ENCODE measurements at regions not wholly inside any gene's neighbourhood (a gene's known extent, or its start where the extent isn't known, plus 50 kb on each side); places are given as distances from the start of the nearest gene placed in this dataset.

DNA sequence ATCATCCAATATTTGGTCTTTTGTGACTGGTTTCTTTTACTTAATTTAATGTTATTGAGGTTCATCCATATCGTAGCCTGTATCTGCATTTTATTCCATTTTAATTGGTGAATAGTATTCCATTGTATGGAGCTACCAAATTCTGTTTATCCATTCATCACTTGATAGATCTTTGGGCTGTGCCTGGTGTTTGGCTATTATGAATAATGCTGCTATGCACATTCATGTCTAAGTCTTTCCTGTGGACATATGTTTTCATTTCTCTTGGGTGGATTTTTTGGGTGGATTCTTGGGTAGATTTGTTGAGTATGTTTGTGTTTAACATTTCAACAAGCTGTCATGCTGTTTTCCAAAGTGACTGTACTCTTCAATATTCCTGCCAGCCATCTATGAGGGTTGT lies 52.5 kb upstream of the NEDD4L start:
- DNase-seq: no peak

DNA sequence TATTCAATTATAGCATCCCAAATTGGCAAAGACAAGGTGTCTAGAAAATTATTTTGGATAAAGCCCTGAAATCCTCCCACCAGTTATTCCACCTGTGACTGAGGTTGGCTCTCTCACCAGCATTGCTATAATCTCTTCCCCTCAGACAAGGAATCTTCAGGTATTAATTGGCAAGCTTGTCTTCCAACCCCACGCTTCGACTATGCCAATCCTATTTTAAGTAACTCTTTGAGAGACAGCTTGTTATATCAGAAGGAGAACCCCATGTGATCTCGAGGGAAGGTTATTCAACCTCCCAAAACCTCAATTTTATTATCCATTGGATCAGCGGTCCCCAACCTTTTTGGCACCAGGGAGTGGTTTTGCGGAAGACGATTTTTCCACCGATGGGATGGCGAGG lies 54.5 kb upstream of the NEDD4L start:
- no peak for DNase-seq

DNA sequence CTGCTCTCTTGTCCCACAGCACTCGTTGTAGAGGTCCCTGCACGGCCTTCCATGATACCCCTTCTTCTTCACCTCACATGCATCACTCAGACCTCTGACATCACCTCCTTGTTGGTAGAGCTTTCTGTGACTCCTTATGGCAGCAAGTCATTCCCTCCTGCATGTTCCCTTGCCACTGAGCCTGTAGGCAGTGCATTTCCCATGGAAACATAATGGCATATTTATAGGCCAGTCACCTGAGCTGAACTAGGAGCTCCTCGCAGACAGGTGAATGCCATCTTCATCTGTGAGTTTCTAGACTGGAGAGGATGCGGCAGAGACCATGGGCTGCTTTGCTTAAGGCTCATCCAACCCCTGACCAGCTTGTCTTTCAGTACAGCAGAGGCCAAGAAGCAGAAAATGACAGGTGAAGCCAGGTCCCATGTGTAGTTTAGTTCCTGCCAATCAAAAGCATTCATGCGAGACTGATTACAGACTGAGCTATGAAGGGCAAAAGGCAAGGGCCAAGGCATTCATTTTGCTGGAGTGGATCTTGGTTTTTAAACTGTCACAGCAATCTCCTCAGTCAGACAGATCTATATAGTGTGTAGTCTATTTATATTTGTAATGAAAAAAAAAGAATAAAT lies 59.4 kb upstream of the NEDD4L start:
- DNase-seq: no peak

DNA sequence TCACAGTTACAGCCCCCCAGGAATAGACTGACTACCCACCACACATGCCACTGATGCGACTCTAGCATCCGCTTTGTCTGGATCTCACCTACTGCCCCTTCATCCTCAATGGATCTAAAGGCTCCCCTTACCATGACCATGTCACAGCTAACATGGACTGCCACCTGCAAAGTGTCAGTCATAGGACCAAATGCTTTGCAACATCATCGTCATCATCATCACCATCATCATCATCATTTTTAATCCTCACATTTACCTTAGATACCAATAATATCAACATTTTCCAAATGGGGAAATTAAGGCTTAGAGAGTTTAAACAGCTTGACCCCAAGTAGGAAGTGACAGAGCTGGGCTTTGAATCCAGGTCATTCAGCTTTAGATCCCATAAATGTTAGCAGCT lies 60.1 kb upstream of the NEDD4L start:
- DNase-seq: no peak

DNA sequence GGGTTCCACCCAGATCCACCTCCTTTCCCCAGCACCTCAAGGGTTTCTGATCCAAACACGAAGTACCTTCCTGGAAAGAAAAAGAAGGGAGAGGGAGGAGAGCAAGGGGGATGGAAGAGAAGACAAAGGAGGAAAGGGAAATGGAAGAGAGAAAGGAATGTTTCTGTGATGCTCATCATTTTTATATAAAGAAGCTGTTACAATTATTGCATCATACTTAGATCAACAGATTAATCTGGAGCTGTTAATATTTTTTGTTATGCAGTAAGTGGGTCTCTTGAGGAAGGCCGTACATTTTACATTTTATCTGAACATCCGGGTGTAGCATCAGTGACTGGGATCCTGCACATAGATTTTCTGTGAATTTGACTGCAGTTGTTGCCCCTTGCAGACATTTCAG lies 60.6 kb upstream of the NEDD4L start:
- no peak for DNase-seq

DNA sequence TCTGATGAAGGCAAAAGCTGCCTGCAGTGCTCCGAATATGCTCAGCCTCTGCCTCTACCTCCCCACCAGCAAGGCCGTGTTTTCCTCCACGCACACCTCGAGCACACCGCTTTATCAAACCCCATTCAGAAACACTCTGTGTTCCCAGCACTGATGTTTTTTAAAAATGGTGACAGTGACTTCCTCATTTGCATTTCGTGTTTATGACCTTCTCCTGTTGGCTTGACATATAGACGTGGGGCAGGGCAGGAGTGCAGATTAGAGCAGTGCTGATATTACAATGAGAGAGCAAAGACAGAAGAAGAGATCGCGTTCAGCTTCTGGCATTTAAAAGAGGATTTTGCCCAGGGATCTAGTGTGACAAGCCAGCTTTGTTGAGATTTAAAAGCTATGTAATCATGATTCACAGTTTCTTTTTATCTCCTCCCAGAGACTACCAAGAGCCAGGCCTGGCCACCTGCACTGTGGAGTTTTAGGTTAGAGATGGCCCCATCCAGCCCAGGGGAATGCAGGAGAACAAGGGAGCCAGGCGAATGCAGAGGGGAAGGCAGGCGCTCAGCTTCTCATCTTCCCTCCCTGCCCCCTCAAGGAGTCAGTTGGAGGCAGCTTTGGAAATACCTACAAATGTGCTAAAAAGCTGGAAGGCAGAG lies 61.5 kb upstream of the NEDD4L start:
- DNase-seq: no peak

DNA sequence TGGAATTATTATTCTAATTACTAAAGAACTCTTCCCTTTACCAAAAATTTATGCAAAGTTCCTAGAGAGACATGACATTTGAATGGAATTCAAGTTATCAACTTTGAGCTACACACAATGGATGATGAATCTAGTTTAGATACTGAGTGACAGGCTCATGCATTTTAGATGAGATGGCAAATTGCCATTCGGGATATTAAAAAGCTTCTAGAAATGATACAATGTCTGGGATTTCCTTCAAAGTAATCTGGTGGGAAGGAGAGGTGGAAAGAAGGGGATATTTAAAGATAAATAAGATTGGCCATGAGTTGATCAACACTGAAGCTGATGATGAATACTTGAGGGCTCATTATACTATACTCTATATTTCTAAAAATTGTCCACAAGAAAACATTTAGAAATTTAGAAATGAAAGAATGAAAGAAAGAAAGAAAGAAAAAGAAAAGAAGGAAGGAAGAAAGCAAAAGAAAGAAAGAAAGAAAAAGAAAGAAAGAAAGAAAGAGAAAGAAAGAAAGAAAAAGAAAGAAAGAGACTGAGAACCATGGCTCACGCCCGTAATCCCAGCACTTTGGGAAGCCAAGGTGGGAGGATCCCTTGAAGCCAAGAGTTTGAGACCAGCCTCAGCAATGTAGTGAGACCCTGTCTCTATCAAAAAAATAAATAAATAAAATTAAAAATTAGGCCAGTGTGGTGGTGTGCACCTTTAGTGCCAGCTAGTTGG lies 62.6 kb upstream of the NEDD4L start:
- no peak for DNase-seq

DNA sequence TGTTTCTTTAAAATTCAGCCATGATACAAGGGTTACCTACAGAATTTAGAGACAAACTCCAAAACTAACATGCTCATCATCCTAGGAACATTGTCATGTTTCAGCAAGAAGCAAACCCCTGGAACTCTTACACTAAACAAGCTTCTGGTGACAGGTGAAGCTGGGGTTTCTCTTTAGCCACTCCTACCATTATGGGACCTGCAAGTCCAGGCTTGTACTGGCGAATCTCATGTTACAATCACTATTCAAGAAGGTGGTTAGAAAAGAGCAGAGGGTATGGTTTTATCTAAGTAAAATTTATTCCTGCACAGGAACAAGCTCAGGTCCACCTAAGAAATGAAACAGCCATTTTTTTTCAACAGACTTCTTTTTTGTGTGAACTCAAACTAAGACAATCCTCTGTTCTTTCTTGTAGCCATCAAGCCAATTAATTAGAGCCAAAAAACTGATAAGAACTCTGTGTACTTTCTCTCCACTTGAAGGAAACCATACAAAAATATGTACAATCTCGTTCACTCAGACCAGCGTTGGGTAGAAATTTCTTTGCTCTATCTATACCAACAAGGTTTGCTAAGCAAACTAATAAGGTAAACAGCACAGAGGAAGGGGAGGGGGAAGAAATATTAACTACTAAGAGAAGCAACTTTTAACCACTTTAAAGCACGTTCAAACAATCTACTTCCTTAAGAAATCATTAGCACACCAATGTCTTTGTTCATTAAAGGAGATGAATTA lies 63.3 kb upstream of the NEDD4L start:
- no peak for DNase-seq

DNA sequence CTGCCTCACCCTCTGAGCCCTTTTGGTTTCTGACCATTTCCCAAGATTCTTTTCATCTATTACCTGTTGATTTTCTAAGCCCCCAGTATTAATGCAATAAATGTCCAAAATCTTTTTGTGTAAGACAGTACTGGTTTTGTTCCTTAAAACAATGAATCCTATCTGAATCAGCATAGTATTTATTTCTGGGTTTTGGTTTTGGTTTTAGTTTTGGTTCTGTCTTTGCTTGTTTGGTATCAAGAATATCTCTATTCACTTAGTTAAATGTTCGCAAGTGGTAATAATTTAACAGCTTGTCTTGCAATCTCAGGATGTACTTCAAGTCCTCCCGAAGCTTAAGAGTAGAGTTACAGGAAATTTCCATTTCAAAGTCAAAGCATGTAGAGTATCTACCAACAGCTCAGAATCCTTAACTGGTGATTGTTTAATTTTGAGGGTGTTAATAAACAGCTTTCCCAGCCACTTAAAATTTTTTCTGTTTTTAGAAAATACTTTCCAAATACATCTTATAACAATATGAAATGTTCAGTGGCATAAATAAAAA lies 67.7 kb upstream of the NEDD4L start:
- no peak for DNase-seq

DNA sequence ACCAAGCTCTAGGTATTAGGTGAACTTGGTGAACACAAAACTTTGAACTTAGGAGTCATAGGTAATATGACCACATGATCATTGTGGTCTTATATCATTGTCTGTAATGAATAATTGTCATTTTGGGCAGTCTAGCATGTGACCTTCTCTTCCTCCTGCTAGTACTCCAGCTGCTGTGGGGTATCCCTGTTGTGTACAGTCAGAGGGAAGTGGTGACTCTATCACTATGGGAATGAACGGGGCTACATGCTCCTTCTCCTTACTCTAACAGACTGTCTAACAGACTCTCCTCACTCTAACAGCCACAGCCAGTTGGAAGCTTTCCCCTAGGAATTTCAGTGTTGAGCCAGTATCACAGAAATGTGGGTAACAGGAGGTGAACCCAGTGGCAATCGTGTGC lies 68.2 kb upstream of the NEDD4L start:
- DNase-seq: no peak

DNA sequence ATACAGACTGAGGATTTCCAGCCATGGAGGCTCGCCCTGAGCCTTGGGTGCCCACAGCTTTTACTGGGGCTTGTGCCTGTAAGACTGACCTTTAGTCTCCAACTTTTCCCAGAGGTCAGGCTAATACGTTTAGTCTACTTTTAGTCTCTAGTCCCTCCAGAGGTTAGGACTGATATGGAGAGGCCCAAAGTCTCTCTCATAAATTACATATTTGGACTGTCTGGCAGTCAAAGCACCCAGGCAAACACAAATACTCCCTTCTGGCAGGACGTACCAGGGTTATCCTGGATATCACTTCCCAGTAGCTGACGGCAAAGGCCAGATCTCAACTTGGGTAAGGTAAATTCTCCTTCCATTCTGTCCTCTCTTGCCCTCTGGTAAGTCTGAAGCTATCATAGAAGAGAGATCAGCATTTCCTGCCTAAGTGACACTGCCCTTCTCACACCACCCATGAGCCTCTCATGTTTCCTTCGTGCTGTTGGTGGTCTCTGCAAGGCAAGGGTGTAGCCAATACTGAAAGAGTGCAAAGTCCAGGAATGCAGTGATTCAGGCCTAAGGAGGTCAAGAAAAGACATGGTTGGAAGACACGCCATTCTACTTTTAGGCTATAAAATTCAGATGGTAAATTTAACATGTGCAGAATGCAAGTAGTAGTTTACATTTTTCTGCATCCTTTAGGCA lies 69.3 kb upstream of the NEDD4L start:
- no peak for DNase-seq

DNA sequence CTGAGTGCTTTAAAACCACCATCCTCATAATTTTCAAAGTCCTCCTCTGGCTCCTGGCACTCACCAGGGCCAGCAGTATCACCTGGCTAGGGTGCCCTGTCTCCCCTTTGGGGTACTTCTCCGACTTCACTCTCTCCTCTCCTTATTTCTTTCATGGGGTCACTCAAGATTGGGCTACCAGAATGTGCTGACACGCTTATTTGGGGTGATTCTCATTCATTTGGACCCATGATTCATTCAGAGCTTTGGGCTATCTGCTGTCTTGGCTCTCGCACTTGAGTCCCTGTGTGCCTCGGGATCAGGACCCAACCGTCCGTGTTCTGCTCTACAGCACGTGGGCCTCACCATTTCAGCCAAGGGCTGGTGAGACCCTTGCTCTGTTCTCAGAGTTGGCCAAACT lies 70.1 kb upstream of the NEDD4L start:
- DNase-seq: no peak

DNA sequence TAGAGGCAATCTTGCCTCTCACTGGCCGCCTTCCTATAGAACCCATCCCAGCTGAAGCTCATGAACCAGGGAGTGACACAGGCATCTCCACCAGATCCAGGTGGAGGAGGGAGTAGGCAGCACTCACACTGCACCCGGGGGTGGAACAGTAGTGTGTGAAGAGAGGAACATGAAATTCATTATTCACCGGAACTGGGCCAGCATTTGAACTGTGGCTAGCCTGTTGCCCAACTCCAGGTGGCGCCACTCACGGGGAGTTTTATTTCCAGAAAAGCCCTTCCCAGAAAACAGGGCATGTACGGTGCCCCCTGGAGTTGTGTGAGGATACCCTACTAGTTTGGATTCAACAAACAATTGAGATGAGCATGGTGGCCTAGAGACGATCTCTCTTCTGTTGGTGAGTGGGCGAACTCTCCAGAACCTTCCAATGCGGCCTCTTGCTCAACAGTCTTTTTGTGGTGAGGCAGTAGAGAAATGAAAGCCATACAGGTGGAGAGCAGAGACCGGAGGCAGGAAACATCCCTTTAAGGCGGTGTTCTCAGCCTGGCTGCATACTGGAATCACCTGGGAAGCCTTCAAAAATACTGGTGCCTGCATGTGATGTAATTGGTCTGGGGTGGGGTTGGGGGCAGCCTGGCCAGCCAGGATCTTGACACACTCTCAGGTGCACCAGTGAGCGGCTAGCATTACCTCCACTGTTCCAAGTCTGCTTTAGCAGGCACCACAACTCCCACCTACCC lies 73.5 kb upstream of the NEDD4L start:
- DNase-seq: no peak

DNA sequence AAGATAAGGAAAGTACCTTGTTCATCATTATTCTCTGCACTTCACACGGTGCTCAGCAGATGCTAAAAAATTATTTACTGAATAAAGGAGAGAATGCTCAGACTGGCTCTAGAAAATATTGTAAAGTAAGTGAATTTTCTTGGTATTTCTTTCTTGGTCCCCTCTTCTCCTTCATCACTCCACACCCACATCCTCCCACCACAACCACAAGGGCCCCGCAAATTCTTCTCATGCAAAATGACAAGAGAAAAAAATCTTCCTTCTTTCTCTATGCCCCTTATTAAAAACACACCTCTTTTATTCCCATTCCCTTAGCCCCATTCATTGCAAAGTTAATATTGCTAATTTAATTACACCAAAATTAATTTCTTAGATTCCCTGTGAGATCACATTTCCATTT lies 74.2 kb upstream of the NEDD4L start:
- DNase-seq: no peak

DNA sequence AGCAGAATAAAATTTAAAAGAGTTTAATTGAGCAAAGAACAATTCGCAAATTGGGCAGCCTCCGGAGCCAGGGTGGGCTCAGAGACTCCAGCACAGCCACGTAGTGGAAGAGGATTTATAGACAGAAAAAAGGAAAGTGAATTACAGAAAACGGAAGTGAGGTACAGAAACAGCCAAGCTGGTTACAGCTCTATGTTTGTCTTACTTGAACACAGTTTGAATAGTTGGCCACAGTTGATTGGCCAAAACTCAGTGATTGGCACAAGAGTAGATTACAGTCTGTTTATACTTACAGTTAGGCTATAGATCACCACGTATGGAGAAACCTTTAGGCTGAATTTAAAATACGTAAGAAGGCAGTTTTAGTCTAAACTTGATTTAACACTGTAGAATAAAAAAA lies 78.8 kb upstream of the NEDD4L start:
- no peak for DNase-seq

DNA sequence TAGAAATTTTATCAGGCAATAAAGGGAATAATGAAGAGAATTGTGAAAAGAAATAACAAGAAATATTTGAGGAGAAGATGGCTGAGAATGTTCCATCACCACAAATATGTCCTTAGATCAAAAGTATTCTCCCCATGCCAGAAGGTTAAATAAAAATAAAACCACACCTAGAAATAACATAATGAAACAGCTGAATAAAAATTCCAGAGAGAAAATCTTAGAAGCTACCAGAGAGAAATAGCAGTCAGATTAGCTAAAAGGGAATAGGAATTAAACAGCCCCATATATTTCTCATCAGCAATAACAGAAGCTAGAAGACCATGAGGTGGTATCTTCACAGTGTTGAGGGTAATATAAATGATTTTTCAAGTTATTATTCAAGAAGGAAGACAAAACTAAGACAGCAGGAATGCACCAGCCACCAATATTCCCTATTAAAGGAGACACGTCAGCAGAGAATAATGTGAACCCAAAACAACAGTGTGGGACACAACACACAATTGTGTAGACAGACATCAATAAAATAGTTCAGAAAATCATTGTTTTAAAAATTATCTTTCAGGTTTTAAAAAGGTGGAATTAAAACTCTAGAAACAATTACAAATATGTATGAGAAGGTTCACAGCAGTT lies 82.0 kb upstream of the NEDD4L start:
- DNase-seq: no peak

DNA sequence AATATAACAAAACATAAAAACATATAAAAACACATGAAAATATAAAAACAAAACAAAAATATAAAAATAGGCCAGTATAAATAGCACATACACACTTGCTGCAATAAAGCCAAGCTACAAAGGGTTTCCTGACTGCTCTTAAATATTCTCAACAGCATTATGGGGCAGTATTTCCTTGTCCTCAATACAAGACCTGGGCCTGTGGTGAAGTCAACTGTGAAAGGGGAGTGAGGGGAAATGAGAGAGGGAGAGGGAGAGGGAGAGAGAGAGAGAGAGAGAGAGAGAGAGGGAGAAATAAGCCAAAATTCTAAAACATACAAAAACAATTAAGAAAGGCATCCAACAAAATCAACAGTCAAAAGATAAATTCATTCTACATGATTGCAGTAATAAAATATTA lies 82.6 kb upstream of the NEDD4L start:
- DNase-seq: no peak

DNA sequence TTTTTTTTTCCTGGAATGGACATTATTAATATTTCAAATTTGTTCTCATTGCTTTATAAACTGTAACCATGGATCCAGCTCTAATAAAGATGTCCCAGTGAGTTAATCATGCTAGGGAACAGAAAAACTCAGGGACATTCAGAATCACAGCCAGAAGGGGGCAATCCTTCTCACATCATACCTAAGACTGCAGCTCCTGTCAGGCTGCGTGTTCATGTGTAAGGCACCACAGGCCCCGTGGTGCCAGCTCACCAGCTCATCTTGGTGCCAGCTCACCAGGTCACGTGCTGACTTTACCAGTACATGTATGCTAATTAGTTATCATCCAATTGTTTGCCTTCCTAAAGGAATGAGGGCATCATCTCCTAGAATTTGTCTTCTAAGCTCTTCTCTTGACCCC lies 84.7 kb upstream of the NEDD4L start:
- no peak for DNase-seq

DNA sequence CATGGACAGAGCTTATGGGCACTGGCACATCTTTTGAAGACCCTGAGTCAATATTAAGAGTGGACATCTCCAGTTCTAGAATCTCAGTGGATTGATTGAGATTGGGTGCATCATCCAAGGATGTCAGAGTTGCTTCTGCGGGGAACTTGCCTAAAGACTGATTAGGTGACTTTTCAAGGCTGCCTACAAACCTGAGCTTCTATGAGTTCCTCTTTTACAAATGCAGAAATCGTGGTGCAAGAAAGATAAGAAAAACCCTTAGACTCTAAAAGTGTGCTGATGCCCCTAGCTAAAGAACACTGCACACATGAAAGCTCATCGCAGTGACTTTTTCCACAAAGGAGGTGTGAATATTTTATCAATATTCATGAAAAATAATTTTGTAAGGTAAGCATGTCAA lies 86.8 kb upstream of the NEDD4L start:
- DNase-seq: no peak

DNA sequence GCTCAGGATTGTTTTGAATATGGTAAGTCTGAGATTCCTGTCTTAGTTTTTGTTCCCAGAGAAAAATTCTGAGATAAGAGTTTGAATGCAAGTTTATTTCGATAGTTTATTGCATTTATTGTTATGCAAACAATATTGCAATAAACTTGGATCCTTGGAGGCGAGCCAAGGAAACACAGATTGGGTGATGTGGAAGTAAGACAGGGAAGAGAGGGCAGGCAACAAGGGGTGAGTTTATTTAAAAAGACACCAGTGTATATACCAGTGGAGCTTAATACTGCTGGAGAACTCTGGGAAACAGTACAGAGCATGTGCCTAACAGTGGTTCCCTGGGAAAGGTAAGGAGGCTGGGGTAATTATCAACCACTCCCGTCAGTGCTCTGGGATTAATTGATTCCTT lies 87.5 kb upstream of the NEDD4L start:
- no peak for DNase-seq

DNA sequence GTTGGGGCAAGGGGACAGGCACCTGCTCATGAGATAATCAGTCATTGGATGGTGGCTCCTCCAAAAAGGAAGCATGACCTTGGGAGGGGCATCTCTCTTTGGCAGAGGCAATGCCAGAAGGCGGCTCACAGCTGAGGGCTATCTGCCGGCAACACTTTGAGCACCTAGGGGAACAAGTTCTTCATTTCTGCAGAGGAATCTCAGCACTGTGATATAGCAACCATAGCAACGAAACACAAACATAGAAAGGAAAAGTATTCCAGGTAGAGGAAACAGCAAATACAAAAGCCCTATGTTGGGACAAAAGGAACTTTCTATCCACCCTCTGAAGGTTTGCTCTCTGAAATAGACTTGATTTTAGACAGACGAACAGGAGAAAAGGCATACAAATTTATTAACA lies 89.1 kb upstream of the NEDD4L start:
- DNase-seq: no peak

DNA sequence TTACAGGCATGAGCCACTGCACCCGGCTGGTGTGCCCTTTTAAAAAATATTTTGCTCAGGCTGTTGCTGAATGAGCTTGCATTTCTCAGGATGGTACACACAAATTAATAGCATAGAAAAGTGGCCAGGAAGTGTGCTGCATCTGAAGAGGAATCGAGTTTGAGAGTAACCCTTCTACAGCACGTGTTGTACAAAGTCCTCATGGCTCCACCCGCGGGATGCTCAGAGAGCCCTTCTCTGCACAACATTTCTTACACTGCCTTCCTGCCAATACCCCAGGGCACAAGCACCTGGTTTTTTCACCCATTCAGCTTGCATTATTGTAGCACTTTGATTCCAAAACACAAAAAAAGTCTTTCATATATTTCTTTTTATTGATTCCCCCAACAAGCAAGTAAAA lies 90.1 kb upstream of the NEDD4L start:
- no peak for DNase-seq
